Stomach (tissue), 8 donors: ENCODE measurements at regions not wholly inside any gene's neighbourhood (a gene's known extent, or its start where the extent isn't known, plus 50 kb on each side); places are given as distances from the start of the nearest gene placed in this dataset.
"Not testable (repeated sequence)": the region's sequence is repeated elsewhere in the genome, so short reads cannot be mapped to it uniquely, and the experiment has no call there.

Experiments
- DNase-seq, 2 donors: peaks; one replicate each; pipeline versions ENCODE4 v3.0.0 to v3.0.0-alpha.2; 2013 to 2019
- H3K27ac ChIP-seq, 5 donors: fragments of 200-600 bp in 4 of 5; sonication (generic) in 4 of 5; one replicate each; pipeline ENCODE4 v1.5.1; 2013 to 2019; ENCODE audit warnings: mild to moderate bottlenecking in 1 of 5, moderate library complexity in 1 of 5
- H3K27me3 ChIP-seq, 3 donors: fragments of 200-600 bp; sonication (generic); one replicate each; pipeline ENCODE4 v1.5.1; 2017 to 2019; ENCODE audit warnings: mixed run types in 1 of 3
- H3K36me3 ChIP-seq, 4 donors: fragments of 200-600 bp; sonication (generic); 1 replicate in 3 of 4; 2 replicates in 1 of 4; pipeline ENCODE4 v1.5.1; 2016 to 2019
- H3K4me1 ChIP-seq, 4 donors: fragments of 200-600 bp; sonication (generic); one replicate each; pipeline ENCODE4 v1.5.1; 2016 to 2019
- H3K4me3 ChIP-seq, 4 donors: fragments of 200-600 bp; sonication (generic) in 3 of 4; one replicate each; pipeline ENCODE4 v1.5.1; 2016 to 2019; ENCODE audit warnings: mild to moderate bottlenecking in 1 of 4
- H3K9me3 ChIP-seq, 4 donors: fragments of 200-600 bp; sonication (generic); one replicate each; pipeline ENCODE4 v1.5.1; 2016 to 2019
- CTCF ChIP-seq, 7 experiments: fragments of 450-650 bp in 4 of 7; fragments of 200-600 bp in 3 of 7; sonication (generic) in 3 of 7; IDR thresholded peaks; one replicate each; pipeline ENCODE4 v1.5.1; 2016 to 2019; ENCODE audit warnings: antibody characterized with exemption in 7 of 7, control low read depth in 2 of 7, mild to moderate bottlenecking in 1 of 7
- EP300 ChIP-seq: sonication (generic); formaldehyde crosslinking; IDR thresholded peaks from one replicate; pipeline ENCODE4 v1.6.1; 2017; ENCODE audit warnings: antibody characterized with exemption
- POLR2A ChIP-seq, 4 donors: fragments of 450-650 bp; IDR thresholded peaks; one replicate each; pipeline ENCODE4 v1.6.1; 2016; ENCODE audit warnings: antibody characterized with exemption in 4 of 4, control low read depth in 2 of 4, mild to moderate bottlenecking in 1 of 4, moderate library complexity in 1 of 4
- POLR2AphosphoS5 ChIP-seq, 3 donors: sonication (generic); formaldehyde crosslinking; IDR thresholded peaks; one replicate each; pipeline ENCODE4 v1.6.1; 2016; ENCODE audit warnings: antibody characterized with exemption in 3 of 3
- WGBS, 5 donors: extraction: QIAGEN DNeasy Blood & Tissue Kit in 3 of 5; methylation state at CpG; one replicate each; pipeline versions ENCODE4 v1.1.5 to v1.1.7; 2013 to 2018; 5-methylcytosine and 5-hydroxymethylcytosine counted together
- intact Hi-C: fragments of 100-400 bp; cut with DNase I; formaldehyde crosslinking; loops from one replicate; pipeline ENCODE4 v1.15.1; 2023; ENCODE audit warnings: low total_unique reads
- donor health status: healthy with polysubstance abuse.
- donor health status: Bipolar disorder and iron deficiency.
- donor health status: healthy.

- Histone ChIP-seq H3K36me3 (no peaks in the 10 kb centered on the region), H3K27me3 (no peaks in the 10 kb centered on the region), H3K4me1 (no peaks in the 10 kb centered on the region), H3K9me3 (no peaks in the 10 kb centered on the region), H3K4me3 (no peak overlapping the region), H3K27ac (no peak overlapping the region)
- WGBS, 5 donors = 19 to 36% (median 33%) methylated on average over 1 of the region's 1 CpG
- peak in 1 of 2 donors; percentile 3 for DNase-seq
- intact Hi-C loops = no loop called here
- no peak for TF ChIP-seq POLR2AphosphoS5 (IDR thresholded peaks at IDR 0.05)
- no peak for TF ChIP-seq EP300
- no peak for TF ChIP-seq CTCF (IDR thresholded peaks at IDR 0.05)
- TF ChIP-seq POLR2A (IDR thresholded peaks at IDR 0.05) = no peak
These were observed 367.3 kb upstream of the CASK start for GRCh38 chrX:42290608-42291007.

GRCh38 chrX:42289492-42290385 is 366.4 kb upstream of the CASK start:
- 63 to 83% (median 77%) methylated on average over 3 of the region's 3 CpGs for WGBS, 5 donors

GRCh38 chrX:42285681-42286080 is 362.3 kb upstream of the CASK start:
- H3K4me1 ChIP-seq, H3K9me3 ChIP-seq, H3K36me3 ChIP-seq, H3K27ac ChIP-seq, H3K27me3 ChIP-seq, H3K4me3 ChIP-seq, intact Hi-C loops, DNase-seq: not testable (repeated sequence)
- WGBS, 5 donors = 90 to 100% (median 99%) methylated on average over 2 to 21 of the region's 28 CpGs

More at GRCh38 chrX:42289492-42290385, 366.4 kb upstream of the CASK start:
- Histone ChIP-seq H3K4me3 (no peak overlapping the region), H3K9me3 (no peaks in the 10 kb centered on the region), H3K4me1 (no peaks in the 10 kb centered on the region), H3K36me3 (no peaks in the 10 kb centered on the region), H3K27me3 (no peaks in the 10 kb centered on the region), H3K27ac (no peak overlapping the region)
- TF ChIP-seq POLR2AphosphoS5 (IDR thresholded peaks at IDR 0.05) (no peak), POLR2A (IDR thresholded peaks at IDR 0.05) (no peak), CTCF (IDR thresholded peaks at IDR 0.05) (no peak), EP300 (no peak)
- DNase-seq = no peak
- intact Hi-C loops = no loop called here

DNA sequence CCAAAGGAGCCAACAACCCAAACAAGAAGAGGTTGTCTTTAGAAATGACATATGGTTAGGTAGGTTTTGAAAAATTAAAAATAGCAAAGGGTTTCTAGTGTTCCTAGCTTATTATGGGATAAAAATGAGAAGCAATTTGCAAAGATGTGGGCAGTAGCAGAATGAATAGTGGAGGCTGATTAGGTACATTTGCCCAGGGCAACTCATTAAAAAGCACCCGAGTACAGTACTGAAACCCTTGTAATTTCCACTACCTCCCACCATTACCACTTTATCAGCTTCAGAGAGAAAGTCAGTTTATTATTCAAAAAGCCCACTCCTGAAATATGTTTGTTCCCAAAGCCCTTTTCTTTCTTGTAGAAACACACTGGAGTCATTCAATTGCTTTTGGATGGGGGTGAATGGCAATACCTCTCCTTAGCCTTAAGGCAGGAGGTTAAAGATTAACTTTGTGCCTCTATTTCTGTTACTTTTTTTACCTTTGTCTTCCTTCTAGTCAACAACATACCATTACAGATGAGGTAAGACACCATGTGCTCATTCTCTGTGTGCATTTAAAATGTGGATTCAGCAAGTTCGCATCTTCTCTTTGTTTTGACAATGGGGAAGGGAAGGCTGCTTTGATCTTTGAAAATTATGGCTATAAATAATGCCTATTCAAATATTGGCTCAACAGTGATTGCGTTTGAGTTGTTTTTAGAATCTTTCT is 353.8 kb upstream of the CASK start:
- 61 to 89% (median 73%) methylated on average over 3 of the region's 3 CpGs for WGBS, 5 donors
- no peaks in the 10 kb centered on the region for H3K9me3 ChIP-seq
- no peak for DNase-seq
- H3K36me3 ChIP-seq = no peaks in the 10 kb centered on the region
- H3K27me3 ChIP-seq = no peaks in the 10 kb centered on the region
- no peak overlapping the region for H3K4me3 ChIP-seq
- intact Hi-C loops = no loop called here
- H3K27ac ChIP-seq = no peak overlapping the region
- H3K4me1 ChIP-seq = no peaks in the 10 kb centered on the region
- TF ChIP-seq POLR2AphosphoS5 (IDR thresholded peaks at IDR 0.05) = no peak
- TF ChIP-seq CTCF (IDR thresholded peaks at IDR 0.05) = no peak
- TF ChIP-seq EP300 = no peak
- no peak for TF ChIP-seq POLR2A (IDR thresholded peaks at IDR 0.05)
